K562 (cell line): ENCODE measurements at regions not wholly inside any gene's neighbourhood (a gene's known extent, or its start where the extent isn't known, plus 50 kb on each side); places are given as distances from the start of the nearest gene placed in this dataset.

Experiments
- JUND ChIP-seq, 2 experiments: IDR thresholded peaks; 2 replicates in 1 of 2; 3 replicates in 1 of 2; pipeline ENCODE4 v1.6.1; 2011; ENCODE audit warnings: borderline replicate concordance in 2 of 2, low read depth in 2 of 2, low read length in 2 of 2, improper control_type of control experiment in 1 of 2, missing biosample characterization in 1 of 2, missing genetic modification characterization in 1 of 2, missing genetic modification reagents in 1 of 2
- MYC ChIP-seq, 2 experiments: fragments of 250-450 bp in 1 of 2; sonication (Bioruptor Pico) in 1 of 2; IDR thresholded peaks; 2 replicates each; pipeline versions ENCODE4 v1.5.1 to v1.6.1; 2012 to 2021; ENCODE audit warnings: low read depth in 2 of 2, borderline replicate concordance in 1 of 2, improper control_type of control experiment in 1 of 2, low read length in 1 of 2, mild to moderate bottlenecking in 1 of 2, moderate library complexity in 1 of 2
- NCOA6 ChIP-seq: fragments of 450-650 bp; IDR thresholded peaks from 2 replicates; pipeline ENCODE4 v1.6.1; 2017; ENCODE audit warnings: mild to moderate bottlenecking
- POLR2A ChIP-seq: fragments of 450-650 bp; conservative IDR thresholded peaks from 2 replicates; pipeline ENCODE4 v1.6.1; 2016
- TEAD4 ChIP-seq, 2 experiments: sonication (generic) in 1 of 2; formaldehyde crosslinking in 1 of 2; IDR thresholded peaks; 2 replicates each; pipeline versions ENCODE4 v1.6.1 to v1.8.0; 2012 to 2022; ENCODE audit warnings: borderline replicate concordance in 1 of 2, inconsistent platforms in 1 of 2, low read length in 1 of 2, mild to moderate bottlenecking in 1 of 2, missing genetic modification reagents in 1 of 2
- ZNF224 ChIP-seq: sonication (generic); formaldehyde crosslinking; IDR thresholded peaks from 2 replicates; pipeline ENCODE4 v1.8.0; 2022; ENCODE audit warnings: mild to moderate bottlenecking, missing genetic modification reagents
- ZZZ3 ChIP-seq: fragments of 450-650 bp; IDR thresholded peaks from 2 replicates; pipeline ENCODE4 v1.6.1; 2016; ENCODE audit warnings: antibody characterized with exemption, mild to moderate bottlenecking, moderate library complexity
- TF ChIP-seq, protein P1 (sequence below): fragments of 250-450 bp; sonication (Bioruptor Pico); IDR thresholded peaks from 2 replicates; pipeline ENCODE4 v1.4.0; 2020; ENCODE audit warnings: mild to moderate bottlenecking, moderate library complexity
- TF ChIP-seq, protein P2 (sequence below): sonication (generic); formaldehyde crosslinking; IDR thresholded peaks from 2 replicates; pipeline ENCODE4 v1.8.0; 2022; ENCODE audit warnings: mild to moderate bottlenecking, missing genetic modification reagents
- TF ChIP-seq, protein P3 (sequence below), 3 experiments: IDR thresholded peaks in 2 of 3; conservative IDR thresholded peaks in 1 of 3; 2 replicates each; pipeline ENCODE4 v1.5.1; 2011 to 2012; ENCODE audit warnings: low read length in 3 of 3, mild to moderate bottlenecking in 3 of 3, control low read depth in 2 of 3, improper control_type of control experiment in 1 of 3, inconsistent platforms in 1 of 3, low read depth in 1 of 3, mixed read lengths in 1 of 3, moderate library complexity in 1 of 3; ENCODE audit not compliant: insufficient read depth in 2 of 3
- TF ChIP-seq, protein P4 (sequence below): IDR thresholded peaks from 3 replicates; pipeline ENCODE4 v1.6.1; 2011; ENCODE audit warnings: borderline replicate concordance, mild to moderate bottlenecking; ENCODE audit not compliant: insufficient read length, insufficient read depth

DNA sequence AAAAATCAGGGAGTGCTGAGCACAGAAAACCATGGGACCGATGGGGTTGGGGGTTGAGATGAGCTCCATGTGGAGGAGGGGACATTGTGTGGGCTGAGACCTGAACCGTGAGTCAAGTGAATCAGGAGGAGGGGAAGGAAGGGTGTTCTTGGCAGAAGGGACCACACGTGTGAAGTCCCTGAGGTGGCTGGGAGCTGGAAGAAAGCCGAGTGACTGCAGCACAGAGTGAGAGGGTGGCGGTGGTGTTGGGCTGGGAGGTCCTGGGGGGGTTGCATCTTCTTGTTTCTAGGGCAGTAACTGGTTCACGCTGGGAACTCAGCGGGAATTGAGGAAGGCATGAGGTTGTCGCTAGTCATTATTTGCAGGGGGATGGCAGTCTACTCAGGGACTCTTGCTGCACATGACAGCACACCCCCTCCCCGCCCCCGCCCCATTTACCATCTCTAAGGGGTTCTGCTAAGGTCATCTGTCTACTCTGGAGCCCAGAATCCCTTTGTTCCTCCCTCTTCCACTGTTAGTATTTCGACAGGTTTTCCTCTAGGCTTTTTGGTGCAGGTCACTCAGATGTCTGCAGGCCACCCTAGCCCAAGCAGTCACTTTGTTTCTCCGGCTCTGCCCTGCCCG lies 254.3 kb downstream of the TLE3 start:
- no peak for TF ChIP-seq JUND (IDR thresholded peaks at IDR 0.05; ENCODE audit: borderline replicate concordance, low read depth, low read length)
- TF ChIP-seq JUND (tag; IDR thresholded peaks at IDR 0.05; ENCODE audit: borderline replicate concordance, low read depth, low read length), result no peak
- TF ChIP-seq ZZZ3, result no peak
- TF ChIP-seq, protein P1, sequence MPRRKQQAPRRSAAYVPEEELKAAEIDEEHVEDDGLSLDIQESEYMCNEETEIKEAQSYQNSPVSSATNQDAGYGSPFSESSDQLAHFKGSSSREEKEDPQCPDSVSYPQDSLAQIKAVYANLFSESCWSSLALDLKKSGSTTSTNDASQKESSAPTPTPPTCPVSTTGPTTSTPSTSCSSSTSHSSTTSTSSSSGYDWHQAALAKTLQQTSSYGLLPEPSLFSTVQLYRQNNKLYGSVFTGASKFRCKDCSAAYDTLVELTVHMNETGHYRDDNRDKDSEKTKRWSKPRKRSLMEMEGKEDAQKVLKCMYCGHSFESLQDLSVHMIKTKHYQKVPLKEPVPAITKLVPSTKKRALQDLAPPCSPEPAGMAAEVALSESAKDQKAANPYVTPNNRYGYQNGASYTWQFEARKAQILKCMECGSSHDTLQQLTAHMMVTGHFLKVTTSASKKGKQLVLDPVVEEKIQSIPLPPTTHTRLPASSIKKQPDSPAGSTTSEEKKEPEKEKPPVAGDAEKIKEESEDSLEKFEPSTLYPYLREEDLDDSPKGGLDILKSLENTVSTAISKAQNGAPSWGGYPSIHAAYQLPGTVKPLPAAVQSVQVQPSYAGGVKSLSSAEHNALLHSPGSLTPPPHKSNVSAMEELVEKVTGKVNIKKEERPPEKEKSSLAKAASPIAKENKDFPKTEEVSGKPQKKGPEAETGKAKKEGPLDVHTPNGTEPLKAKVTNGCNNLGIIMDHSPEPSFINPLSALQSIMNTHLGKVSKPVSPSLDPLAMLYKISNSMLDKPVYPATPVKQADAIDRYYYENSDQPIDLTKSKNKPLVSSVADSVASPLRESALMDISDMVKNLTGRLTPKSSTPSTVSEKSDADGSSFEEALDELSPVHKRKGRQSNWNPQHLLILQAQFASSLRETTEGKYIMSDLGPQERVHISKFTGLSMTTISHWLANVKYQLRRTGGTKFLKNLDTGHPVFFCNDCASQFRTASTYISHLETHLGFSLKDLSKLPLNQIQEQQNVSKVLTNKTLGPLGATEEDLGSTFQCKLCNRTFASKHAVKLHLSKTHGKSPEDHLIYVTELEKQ, result no peak
- TF ChIP-seq ZNF224 (CRISPR knock-in tag), result no peak
- no peak for TF ChIP-seq POLR2A
- TF ChIP-seq, protein P2, sequence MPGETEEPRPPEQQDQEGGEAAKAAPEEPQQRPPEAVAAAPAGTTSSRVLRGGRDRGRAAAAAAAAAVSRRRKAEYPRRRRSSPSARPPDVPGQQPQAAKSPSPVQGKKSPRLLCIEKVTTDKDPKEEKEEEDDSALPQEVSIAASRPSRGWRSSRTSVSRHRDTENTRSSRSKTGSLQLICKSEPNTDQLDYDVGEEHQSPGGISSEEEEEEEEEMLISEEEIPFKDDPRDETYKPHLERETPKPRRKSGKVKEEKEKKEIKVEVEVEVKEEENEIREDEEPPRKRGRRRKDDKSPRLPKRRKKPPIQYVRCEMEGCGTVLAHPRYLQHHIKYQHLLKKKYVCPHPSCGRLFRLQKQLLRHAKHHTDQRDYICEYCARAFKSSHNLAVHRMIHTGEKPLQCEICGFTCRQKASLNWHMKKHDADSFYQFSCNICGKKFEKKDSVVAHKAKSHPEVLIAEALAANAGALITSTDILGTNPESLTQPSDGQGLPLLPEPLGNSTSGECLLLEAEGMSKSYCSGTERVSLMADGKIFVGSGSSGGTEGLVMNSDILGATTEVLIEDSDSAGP (CRISPR knock-in tag), result no peak
- TF ChIP-seq MYC (IDR thresholded peaks at IDR 0.05; ENCODE audit: low read depth, low read length), result no peak
- no peak for TF ChIP-seq MYC (CRISPR knock-in tag; IDR thresholded peaks at IDR 0.05; ENCODE audit: borderline replicate concordance, low read depth)
- no peak for TF ChIP-seq NCOA6
- no peak for TF ChIP-seq TEAD4 (IDR thresholded peaks at IDR 0.05; ENCODE audit: low read length)
- no peak for TF ChIP-seq TEAD4 (CRISPR knock-in tag; IDR thresholded peaks at IDR 0.05; ENCODE audit: borderline replicate concordance)
- TF ChIP-seq, protein P3, sequence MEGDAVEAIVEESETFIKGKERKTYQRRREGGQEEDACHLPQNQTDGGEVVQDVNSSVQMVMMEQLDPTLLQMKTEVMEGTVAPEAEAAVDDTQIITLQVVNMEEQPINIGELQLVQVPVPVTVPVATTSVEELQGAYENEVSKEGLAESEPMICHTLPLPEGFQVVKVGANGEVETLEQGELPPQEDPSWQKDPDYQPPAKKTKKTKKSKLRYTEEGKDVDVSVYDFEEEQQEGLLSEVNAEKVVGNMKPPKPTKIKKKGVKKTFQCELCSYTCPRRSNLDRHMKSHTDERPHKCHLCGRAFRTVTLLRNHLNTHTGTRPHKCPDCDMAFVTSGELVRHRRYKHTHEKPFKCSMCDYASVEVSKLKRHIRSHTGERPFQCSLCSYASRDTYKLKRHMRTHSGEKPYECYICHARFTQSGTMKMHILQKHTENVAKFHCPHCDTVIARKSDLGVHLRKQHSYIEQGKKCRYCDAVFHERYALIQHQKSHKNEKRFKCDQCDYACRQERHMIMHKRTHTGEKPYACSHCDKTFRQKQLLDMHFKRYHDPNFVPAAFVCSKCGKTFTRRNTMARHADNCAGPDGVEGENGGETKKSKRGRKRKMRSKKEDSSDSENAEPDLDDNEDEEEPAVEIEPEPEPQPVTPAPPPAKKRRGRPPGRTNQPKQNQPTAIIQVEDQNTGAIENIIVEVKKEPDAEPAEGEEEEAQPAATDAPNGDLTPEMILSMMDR (IDR thresholded peaks at IDR 0.05 in 2 of 3, conservative IDR thresholded peaks at IDR 0.05 in 1 of 3; ENCODE audit: insufficient read depth in 2 of 3, low read depth in 1 of 3, low read length in 3 of 3), result no peak
- TF ChIP-seq, protein P4, sequence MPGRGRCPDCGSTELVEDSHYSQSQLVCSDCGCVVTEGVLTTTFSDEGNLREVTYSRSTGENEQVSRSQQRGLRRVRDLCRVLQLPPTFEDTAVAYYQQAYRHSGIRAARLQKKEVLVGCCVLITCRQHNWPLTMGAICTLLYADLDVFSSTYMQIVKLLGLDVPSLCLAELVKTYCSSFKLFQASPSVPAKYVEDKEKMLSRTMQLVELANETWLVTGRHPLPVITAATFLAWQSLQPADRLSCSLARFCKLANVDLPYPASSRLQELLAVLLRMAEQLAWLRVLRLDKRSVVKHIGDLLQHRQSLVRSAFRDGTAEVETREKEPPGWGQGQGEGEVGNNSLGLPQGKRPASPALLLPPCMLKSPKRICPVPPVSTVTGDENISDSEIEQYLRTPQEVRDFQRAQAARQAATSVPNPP, result no peak
